Activated naive CD4-positive, alpha-beta T cell treated with anti-CD3 and anti-CD28 coated beads, Interleukin-2, amount 50 U/mL, for 24 hours (primary cell): ENCODE measurements at regions not wholly inside any gene's neighbourhood (a gene's known extent, or its start where the extent isn't known, plus 50 kb on each side); places are given as distances from the start of the nearest gene placed in this dataset.
A peak's percentile ranks its signal among the peaks of the same experiment; 100 is the strongest.
"Not testable (repeated sequence)": the region's sequence is repeated elsewhere in the genome, so short reads cannot be mapped to it uniquely, and the experiment has no call there.

ENCODE experiments used
- H3K27ac Mint-ChIP-seq: one replicate; pipeline ENCODE4 v1.8.0; 2021; ENCODE audit warnings: mild to moderate bottlenecking, mixed read lengths
- H3K27me3 Mint-ChIP-seq: one replicate; pipeline ENCODE4 v1.8.0; 2021; ENCODE audit warnings: mixed read lengths
- H3K36me3 Mint-ChIP-seq: one replicate; pipeline ENCODE4 v1.8.0; 2021; ENCODE audit warnings: mixed read lengths
- H3K4me1 Mint-ChIP-seq: one replicate; pipeline ENCODE4 v1.8.0; 2021; ENCODE audit warnings: mixed read lengths
- H3K4me3 Mint-ChIP-seq: one replicate; pipeline ENCODE4 v1.8.0; 2021; ENCODE audit warnings: mild to moderate bottlenecking, mixed read lengths
- H3K9me3 Mint-ChIP-seq: one replicate; pipeline ENCODE4 v1.8.0; 2021; ENCODE audit warnings: mixed read lengths

GRCh38 chr7:13656330-13656729 is 333.1 kb downstream of the ETV1 start:
- Mint-ChIP-seq H3K36me3 (no peaks in the 10 kb centered on the region), H3K27ac (no peak overlapping the region), H3K9me3 (peaks cover 10% of the 10 kb centered on the region), H3K4me1 (no peaks in the 10 kb centered on the region), H3K4me3 (no peak overlapping the region), H3K27me3 (no peaks in the 10 kb centered on the region)

- no peak overlapping the region for H3K4me3 Mint-ChIP-seq
- H3K27ac Mint-ChIP-seq: no peak overlapping the region
- H3K4me1 Mint-ChIP-seq: no peaks in the 10 kb centered on the region
- H3K36me3 Mint-ChIP-seq: no peaks in the 10 kb centered on the region
- peaks cover 5% of the 10 kb centered on the region for H3K9me3 Mint-ChIP-seq
- H3K27me3 Mint-ChIP-seq: no peaks in the 10 kb centered on the region
These were observed 316.2 kb downstream of the ETV1 start for GRCh38 chr7:13673290-13673689.

GRCh38 chr7:13682626-13683025 is 306.8 kb downstream of the ETV1 start:
- no peaks in the 10 kb centered on the region for H3K27me3 Mint-ChIP-seq
- no peak overlapping the region for H3K27ac Mint-ChIP-seq
- H3K4me1 Mint-ChIP-seq: no peaks in the 10 kb centered on the region
- peaks cover 4% of the 10 kb centered on the region for H3K9me3 Mint-ChIP-seq
- H3K36me3 Mint-ChIP-seq: no peaks in the 10 kb centered on the region
- no peak overlapping the region for H3K4me3 Mint-ChIP-seq

- Mint-ChIP-seq H3K27me3 (no peaks in the 10 kb centered on the region), H3K9me3 (no peaks in the 10 kb centered on the region), H3K27ac (no peak overlapping the region), H3K4me3 (no peak overlapping the region), H3K36me3 (no peaks in the 10 kb centered on the region), H3K4me1 (no peaks in the 10 kb centered on the region)
These were observed 302.0 kb downstream of the ETV1 start for GRCh38 chr7:13687500-13687899.

- H3K27ac Mint-ChIP-seq: no peak overlapping the region
- no peaks in the 10 kb centered on the region for H3K9me3 Mint-ChIP-seq
- H3K4me3 Mint-ChIP-seq: no peak overlapping the region
- H3K27me3 Mint-ChIP-seq: no peaks in the 10 kb centered on the region
- no peaks in the 10 kb centered on the region for H3K36me3 Mint-ChIP-seq
- H3K4me1 Mint-ChIP-seq: no peaks in the 10 kb centered on the region
These were observed 296.9 kb downstream of the ETV1 start for GRCh38 chr7:13692548-13692947.

GRCh38 chr7:13702251-13702650 is 287.2 kb downstream of the ETV1 start:
- H3K27me3 Mint-ChIP-seq: no peaks in the 10 kb centered on the region
- H3K27ac Mint-ChIP-seq: no peak overlapping the region
- peaks cover 5% of the 10 kb centered on the region for H3K9me3 Mint-ChIP-seq
- H3K4me1 Mint-ChIP-seq: no peaks in the 10 kb centered on the region
- no peaks in the 10 kb centered on the region for H3K36me3 Mint-ChIP-seq
- H3K4me3 Mint-ChIP-seq: no peak overlapping the region

- Mint-ChIP-seq H3K9me3 (peaks cover 5% of the 10 kb centered on the region), H3K4me1 (no peaks in the 10 kb centered on the region), H3K27ac (no peak overlapping the region), H3K36me3 (no peaks in the 10 kb centered on the region), H3K27me3 (no peaks in the 10 kb centered on the region), H3K4me3 (no peak overlapping the region)
These were observed 280.8 kb downstream of the ETV1 start for GRCh38 chr7:13708670-13709069.

- no peak overlapping the region for H3K27ac Mint-ChIP-seq
- H3K9me3 Mint-ChIP-seq: peaks cover 9% of the 10 kb centered on the region
- no peaks in the 10 kb centered on the region for H3K27me3 Mint-ChIP-seq
- H3K4me3 Mint-ChIP-seq: no peak overlapping the region
- H3K4me1 Mint-ChIP-seq: no peaks in the 10 kb centered on the region
- H3K36me3 Mint-ChIP-seq: no peaks in the 10 kb centered on the region
These were observed 276.4 kb downstream of the ETV1 start for GRCh38 chr7:13713092-13713491.

GRCh38 chr7:13715534-13715933 is 273.9 kb downstream of the ETV1 start:
- peaks cover 9% of the 10 kb centered on the region for H3K9me3 Mint-ChIP-seq
- H3K36me3 Mint-ChIP-seq: no peaks in the 10 kb centered on the region
- H3K27me3 Mint-ChIP-seq: no peaks in the 10 kb centered on the region
- no peak overlapping the region for H3K4me3 Mint-ChIP-seq
- no peaks in the 10 kb centered on the region for H3K4me1 Mint-ChIP-seq
- peak overlapping the region; percentile 43 for H3K27ac Mint-ChIP-seq

GRCh38 chr7:13717031-13717430 is 272.4 kb downstream of the ETV1 start:
- Mint-ChIP-seq H3K27me3 (no peaks in the 10 kb centered on the region), H3K9me3 (peaks cover 5% of the 10 kb centered on the region), H3K4me1 (no peaks in the 10 kb centered on the region), H3K36me3 (no peaks in the 10 kb centered on the region), H3K27ac (no peak overlapping the region), H3K4me3 (no peak overlapping the region)

GRCh38 chr7:13724191-13724976 is 265.1 kb downstream of the ETV1 start:
- H3K4me3 Mint-ChIP-seq: no peak overlapping the region
- no peaks in the 10 kb centered on the region for H3K27me3 Mint-ChIP-seq
- no peaks in the 10 kb centered on the region for H3K9me3 Mint-ChIP-seq
- H3K36me3 Mint-ChIP-seq: no peaks in the 10 kb centered on the region
- no peak overlapping the region for H3K27ac Mint-ChIP-seq
- H3K4me1 Mint-ChIP-seq: no peaks in the 10 kb centered on the region

- H3K27me3 Mint-ChIP-seq: no peaks in the 10 kb centered on the region
These were observed 264.4 kb downstream of the ETV1 start for GRCh38 chr7:13724977-13725566.

GRCh38 chr7:13725591-13725990 is 263.9 kb downstream of the ETV1 start:
- no peak overlapping the region for H3K27ac Mint-ChIP-seq
- H3K9me3 Mint-ChIP-seq: no peaks in the 10 kb centered on the region
- no peaks in the 10 kb centered on the region for H3K4me1 Mint-ChIP-seq
- no peaks in the 10 kb centered on the region for H3K27me3 Mint-ChIP-seq
- H3K4me3 Mint-ChIP-seq: no peak overlapping the region
- H3K36me3 Mint-ChIP-seq: no peaks in the 10 kb centered on the region

More at GRCh38 chr7:13724977-13725566, 264.4 kb downstream of the ETV1 start:
- no peaks in the 10 kb centered on the region for H3K4me1 Mint-ChIP-seq
- H3K27ac Mint-ChIP-seq: no peak overlapping the region
- no peak overlapping the region for H3K4me3 Mint-ChIP-seq
- H3K36me3 Mint-ChIP-seq: no peaks in the 10 kb centered on the region
- H3K9me3 Mint-ChIP-seq: no peaks in the 10 kb centered on the region

GRCh38 chr7:13727279-13727678 is 262.2 kb downstream of the ETV1 start:
- no peaks in the 10 kb centered on the region for H3K9me3 Mint-ChIP-seq
- no peak overlapping the region for H3K27ac Mint-ChIP-seq

GRCh38 chr7:13727751-13728150 is 261.7 kb downstream of the ETV1 start:
- H3K36me3 Mint-ChIP-seq: no peaks in the 10 kb centered on the region

More at GRCh38 chr7:13727279-13727678, 262.2 kb downstream of the ETV1 start:
- H3K36me3 Mint-ChIP-seq: no peaks in the 10 kb centered on the region
- no peaks in the 10 kb centered on the region for H3K4me1 Mint-ChIP-seq
- no peak overlapping the region for H3K4me3 Mint-ChIP-seq
- H3K27me3 Mint-ChIP-seq: no peaks in the 10 kb centered on the region

GRCh38 chr7:13728430-13728829 is 261.0 kb downstream of the ETV1 start:
- not testable (repeated sequence) for H3K4me1 Mint-ChIP-seq, H3K4me3 Mint-ChIP-seq, H3K27ac Mint-ChIP-seq, H3K9me3 Mint-ChIP-seq, H3K36me3 Mint-ChIP-seq, H3K27me3 Mint-ChIP-seq

More at GRCh38 chr7:13727751-13728150, 261.7 kb downstream of the ETV1 start:
- Mint-ChIP-seq H3K4me3 (no peak overlapping the region), H3K27me3 (no peaks in the 10 kb centered on the region), H3K27ac (no peak overlapping the region), H3K9me3 (no peaks in the 10 kb centered on the region), H3K4me1 (no peaks in the 10 kb centered on the region)
